Thoracic aorta (tissue), 2 donors: ENCODE measurements at regions not wholly inside any gene's neighbourhood (a gene's known extent, or its start where the extent isn't known, plus 50 kb on each side); places are given as distances from the start of the nearest gene placed in this dataset.
"Not testable (repeated sequence)": the region's sequence is repeated elsewhere in the genome, so short reads cannot be mapped to it uniquely, and the experiment has no call there.

ENCODE experiments used
- ATAC-seq: fragments of 150-250 bp; one replicate; pipeline ENCODE4 v1.8.0; 2017; ENCODE audit warnings: low read depth; ENCODE audit not compliant: insufficient number of reproducible peaks, low FRiP score
- DNase-seq: peaks from one replicate; pipeline ENCODE4 v3.0.0-alpha.2; 2020; ENCODE audit warnings: low spot score
- H3K27ac ChIP-seq, 2 donors: fragments of 200-600 bp; sonication (generic); 1 replicate in 1 of 2; 2 replicates in 1 of 2; pipeline ENCODE4 v1.5.1; 2016; ENCODE audit warnings: mild to moderate bottlenecking in 2 of 2, moderate library complexity in 2 of 2
- H3K27me3 ChIP-seq: fragments of 200-600 bp; sonication (generic); replicated peaks from 2 replicates; pipeline ENCODE4 v1.6.0; 2016; ENCODE audit warnings: mild to moderate bottlenecking; ENCODE audit not compliant: insufficient read depth
- H3K36me3 ChIP-seq: fragments of 200-600 bp; sonication (generic); one replicate; pipeline ENCODE4 v1.5.1; 2016
- H3K4me1 ChIP-seq, 2 donors: fragments of 200-600 bp; sonication (generic); 1 replicate in 1 of 2; 2 replicates in 1 of 2; pipeline versions ENCODE4 v1.5.1 to v1.6.0; 2016; ENCODE audit warnings: low read depth in 2 of 2, mild to moderate bottlenecking in 1 of 2; ENCODE audit not compliant: control insufficient read depth in 1 of 2
- H3K4me3 ChIP-seq: fragments of 200-600 bp; sonication (generic); 2 replicates; pipeline ENCODE4 v1.5.1; 2016; ENCODE audit warnings: mild to moderate bottlenecking
- H3K9me3 ChIP-seq: fragments of 200-600 bp; sonication (generic); 2 replicates; pipeline ENCODE4 v1.5.1; 2016
- TF ChIP-seq, protein P1 (sequence below): fragments of 200-600 bp; sonication (generic); IDR thresholded peaks from one replicate; pipeline ENCODE4 v1.5.1; 2019; ENCODE audit warnings: antibody characterized with exemption

DNA sequence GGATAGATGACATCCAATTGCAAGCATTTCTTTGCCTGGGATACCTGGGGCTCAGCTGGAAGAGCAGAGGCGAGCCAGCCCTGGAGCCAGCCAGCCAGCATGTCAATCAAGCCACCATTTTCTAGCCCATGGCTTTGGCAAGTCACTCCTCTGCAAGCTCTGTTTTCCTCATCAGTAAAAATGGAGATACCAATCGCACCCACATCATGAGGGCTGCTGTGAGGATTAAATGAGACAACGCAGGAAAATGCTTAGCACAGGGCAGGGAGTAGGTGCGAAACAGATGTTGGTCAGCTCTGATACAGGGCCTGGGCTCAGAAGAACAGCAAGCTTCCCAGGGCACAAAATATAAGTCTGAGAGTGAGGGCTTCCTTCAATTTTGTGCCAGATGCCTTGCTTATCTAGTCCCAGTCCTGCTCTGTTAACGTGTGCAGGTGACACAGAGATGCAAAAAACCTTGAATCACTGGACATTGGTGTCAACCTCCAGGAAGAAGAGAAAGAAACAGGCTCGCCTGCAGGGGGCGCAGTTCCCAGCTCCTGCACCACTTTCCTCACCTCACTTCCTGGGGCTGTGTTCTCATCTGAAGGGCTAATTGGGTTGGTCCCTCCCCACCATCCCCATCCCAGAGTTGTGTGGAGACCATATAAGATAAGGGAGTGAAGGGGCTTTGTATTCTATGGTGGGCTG is 72.8 kb upstream of the CACUL1 start:
- no peak for DNase-seq
- no peaks in the 10 kb centered on the region for H3K36me3 ChIP-seq
- TF ChIP-seq, protein P1, sequence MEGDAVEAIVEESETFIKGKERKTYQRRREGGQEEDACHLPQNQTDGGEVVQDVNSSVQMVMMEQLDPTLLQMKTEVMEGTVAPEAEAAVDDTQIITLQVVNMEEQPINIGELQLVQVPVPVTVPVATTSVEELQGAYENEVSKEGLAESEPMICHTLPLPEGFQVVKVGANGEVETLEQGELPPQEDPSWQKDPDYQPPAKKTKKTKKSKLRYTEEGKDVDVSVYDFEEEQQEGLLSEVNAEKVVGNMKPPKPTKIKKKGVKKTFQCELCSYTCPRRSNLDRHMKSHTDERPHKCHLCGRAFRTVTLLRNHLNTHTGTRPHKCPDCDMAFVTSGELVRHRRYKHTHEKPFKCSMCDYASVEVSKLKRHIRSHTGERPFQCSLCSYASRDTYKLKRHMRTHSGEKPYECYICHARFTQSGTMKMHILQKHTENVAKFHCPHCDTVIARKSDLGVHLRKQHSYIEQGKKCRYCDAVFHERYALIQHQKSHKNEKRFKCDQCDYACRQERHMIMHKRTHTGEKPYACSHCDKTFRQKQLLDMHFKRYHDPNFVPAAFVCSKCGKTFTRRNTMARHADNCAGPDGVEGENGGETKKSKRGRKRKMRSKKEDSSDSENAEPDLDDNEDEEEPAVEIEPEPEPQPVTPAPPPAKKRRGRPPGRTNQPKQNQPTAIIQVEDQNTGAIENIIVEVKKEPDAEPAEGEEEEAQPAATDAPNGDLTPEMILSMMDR = no peak

GRCh38 chr10:118832241-118832651 is 77.5 kb upstream of the CACUL1 start:
- TF ChIP-seq, protein P1 = no peak
- H3K4me1 ChIP-seq = peaks cover 4 to 9% of the 10 kb centered on the region in 2 donors
- no peak for ATAC-seq
- no peaks in the 10 kb centered on the region for H3K9me3 ChIP-seq
- H3K4me3 ChIP-seq = peak overlapping the region; percentile 58
- no peak overlapping the region for H3K27ac ChIP-seq
- DNase-seq = no peak
- H3K27me3 ChIP-seq = no peaks in the 10 kb centered on the region
- no peaks in the 10 kb centered on the region for H3K36me3 ChIP-seq

More for the DNA sequence above, 72.8 kb upstream of the CACUL1 start:
- Histone ChIP-seq H3K4me3 (no peak overlapping the region), H3K4me1 (peaks cover 4 to 9% of the 10 kb centered on the region in 2 donors), H3K27me3 (no peaks in the 10 kb centered on the region), H3K9me3 (no peaks in the 10 kb centered on the region), H3K27ac (no peak overlapping the region)
- ATAC-seq = no peak

DNA sequence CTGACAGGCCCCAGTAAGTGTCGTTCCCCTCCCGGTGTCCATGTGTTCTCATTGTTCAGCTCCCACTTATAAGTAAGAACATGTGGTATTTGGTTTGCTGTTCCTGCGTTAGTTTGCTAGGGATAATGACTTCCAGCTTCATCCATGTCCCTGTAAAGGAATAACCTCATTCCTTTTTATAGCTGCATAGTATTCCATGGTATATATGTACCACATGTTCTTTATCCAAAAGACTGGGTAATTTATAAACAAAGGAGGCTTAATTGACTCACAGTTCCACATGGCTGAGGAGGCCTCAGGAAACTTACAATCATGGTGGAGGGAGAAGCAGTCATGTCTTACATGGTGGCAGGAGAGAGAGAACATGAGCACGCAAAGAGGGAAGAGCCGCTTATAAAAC is 79.6 kb upstream of the CACUL1 start:
- H3K4me3 ChIP-seq = not testable (repeated sequence)

DNA sequence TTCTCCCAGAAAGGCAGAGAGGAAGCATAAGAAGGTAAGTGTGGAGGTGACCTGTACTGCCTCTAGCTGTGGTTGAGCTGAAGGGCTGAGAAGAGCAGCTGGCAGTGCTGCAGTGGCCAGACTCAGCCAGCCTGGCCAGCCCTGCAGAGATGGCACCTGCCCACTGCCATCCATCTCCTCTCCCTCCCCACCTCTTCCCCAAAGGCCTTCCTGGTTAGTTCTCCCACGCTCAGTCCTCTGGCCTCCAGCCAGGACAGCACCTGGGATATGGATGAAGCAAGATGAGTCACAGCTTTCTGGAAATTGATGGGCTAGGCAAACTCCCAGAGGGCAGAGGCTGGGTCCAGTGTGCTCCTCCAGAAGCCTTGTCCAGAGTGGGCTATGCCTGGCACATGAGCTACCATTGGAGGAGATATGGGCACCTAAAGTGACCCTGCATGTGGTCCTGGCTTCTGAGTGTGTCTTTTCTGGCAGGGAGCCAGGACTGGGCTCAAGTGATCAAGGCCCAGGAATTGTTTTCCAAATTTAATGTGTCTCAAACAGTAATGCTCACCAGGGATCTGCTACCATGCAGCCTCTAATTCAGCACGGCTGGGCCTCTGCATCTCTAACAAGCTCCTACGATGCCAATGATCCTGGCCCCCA is 81.0 kb upstream of the CACUL1 start:
- no peak for DNase-seq
- H3K4me3 ChIP-seq = no peak overlapping the region
- no peaks in the 10 kb centered on the region for H3K27me3 ChIP-seq
- H3K27ac ChIP-seq = no peak overlapping the region
- ATAC-seq = no peak
- no peaks in the 10 kb centered on the region for H3K36me3 ChIP-seq
- no peaks in the 10 kb centered on the region for H3K9me3 ChIP-seq
- TF ChIP-seq, protein P1 = no peak
- H3K4me1 ChIP-seq = peaks cover 4 to 9% of the 10 kb centered on the region in 2 donors

More for the DNA sequence above, 79.6 kb upstream of the CACUL1 start:
- H3K27ac ChIP-seq, H3K27me3 ChIP-seq, H3K4me1 ChIP-seq, ATAC-seq, DNase-seq, H3K36me3 ChIP-seq, H3K9me3 ChIP-seq: not testable (repeated sequence)

GRCh38 chr10:118838364-118838763 is 83.6 kb upstream of the CACUL1 start:
- DNase-seq (no peak), ATAC-seq (no peak)
- no peaks in the 10 kb centered on the region for H3K27me3 ChIP-seq
- H3K9me3 ChIP-seq = no peaks in the 10 kb centered on the region
- H3K36me3 ChIP-seq = no peaks in the 10 kb centered on the region
- H3K4me1 ChIP-seq = no peaks in the 10 kb centered on the region
- H3K4me3 ChIP-seq = no peak overlapping the region
- TF ChIP-seq, protein P1 = no peak
- no peak overlapping the region for H3K27ac ChIP-seq
